Natural killer cell (primary cell): ENCODE measurements at regions not wholly inside any gene's neighbourhood (a gene's known extent, or its start where the extent isn't known, plus 50 kb on each side); places are given as distances from the start of the nearest gene placed in this dataset.

ENCODE experiments used
- ATAC-seq, 3 donors: fragments of 150-1000 bp in 2 of 3; fragments of 200-7000 bp in 1 of 3; cut with Tn5 transposase; 1 replicate in 1 of 3; 2 replicates in 2 of 3; pipeline ENCODE4 v1.10.0; 2021; ENCODE audit warnings: mild to moderate bottlenecking in 2 of 3, moderate library complexity in 2 of 3
- DNase-seq, 2 donors: peaks; one replicate each; pipeline versions ENCODE4 v3.0.0 to v3.0.0-alpha.2; 2013 to 2021; ENCODE audit warnings: mixed read lengths in 1 of 2
- H3K27ac ChIP-seq: one replicate; pipeline ENCODE4 v1.5.1; 2013; ENCODE audit warnings: mild to moderate bottlenecking, low read length
- H3K27me3 ChIP-seq: one replicate; pipeline ENCODE4 v1.6.1; 2013; ENCODE audit warnings: low read length; ENCODE audit not compliant: control insufficient read depth, insufficient read depth
- H3K36me3 ChIP-seq: one replicate; pipeline ENCODE4 v1.6.1; 2013; ENCODE audit warnings: low read length; ENCODE audit not compliant: control insufficient read depth, insufficient read depth
- H3K4me1 ChIP-seq: one replicate; pipeline ENCODE4 v1.6.1; 2013; ENCODE audit warnings: low read length; ENCODE audit not compliant: control insufficient read depth, insufficient read depth
- H3K4me3 ChIP-seq: one replicate; pipeline ENCODE4 v1.5.1; 2013; ENCODE audit warnings: low read length
- H3K9me3 ChIP-seq: one replicate; pipeline ENCODE4 v1.6.1; 2013; ENCODE audit warnings: low read length; ENCODE audit not compliant: control insufficient read depth, insufficient read depth
- H3K27ac Mint-ChIP-seq, 2 donors: one replicate each; pipeline ENCODE4 v1.8.0; 2022; ENCODE audit warnings: mild to moderate bottlenecking in 2 of 2, mixed read lengths in 2 of 2, moderate library complexity in 1 of 2
- H3K27me3 Mint-ChIP-seq, 2 donors: one replicate each; pipeline ENCODE4 v1.8.0; 2022; ENCODE audit warnings: low read depth in 2 of 2, mixed read lengths in 2 of 2
- H3K36me3 Mint-ChIP-seq: one replicate; pipeline ENCODE4 v1.8.0; 2022; ENCODE audit warnings: mixed read lengths
- H3K4me1 Mint-ChIP-seq, 2 donors: one replicate each; pipeline ENCODE4 v1.8.0; 2022; ENCODE audit warnings: mixed read lengths in 2 of 2
- H3K4me3 Mint-ChIP-seq: one replicate; pipeline ENCODE4 v1.8.0; 2022; ENCODE audit warnings: mild to moderate bottlenecking, moderate library complexity, mixed read lengths
- H3K9me3 Mint-ChIP-seq, 2 donors: one replicate each; pipeline ENCODE4 v1.8.0; 2022; ENCODE audit warnings: mixed read lengths in 2 of 2
- WGBS: methylation state at CpG from one replicate; pipeline ENCODE4 v1.1.7; 2013; ENCODE audit warnings: missing lambda C conversion rate; ENCODE audit not compliant: insufficient coverage; 5-methylcytosine and 5-hydroxymethylcytosine counted together
- intact Hi-C: fragments of 100-400 bp; cut with micrococcal nuclease; formaldehyde crosslinking; loops from one replicate; pipeline ENCODE4 v1.14.2; 2022
- TF ChIP-seq, protein P1 (sequence below): fragments of 200-600 bp; IDR thresholded peaks from one replicate; pipeline ENCODE4 v1.8.0; 2022; ENCODE audit warnings: antibody characterized with exemption

DNA sequence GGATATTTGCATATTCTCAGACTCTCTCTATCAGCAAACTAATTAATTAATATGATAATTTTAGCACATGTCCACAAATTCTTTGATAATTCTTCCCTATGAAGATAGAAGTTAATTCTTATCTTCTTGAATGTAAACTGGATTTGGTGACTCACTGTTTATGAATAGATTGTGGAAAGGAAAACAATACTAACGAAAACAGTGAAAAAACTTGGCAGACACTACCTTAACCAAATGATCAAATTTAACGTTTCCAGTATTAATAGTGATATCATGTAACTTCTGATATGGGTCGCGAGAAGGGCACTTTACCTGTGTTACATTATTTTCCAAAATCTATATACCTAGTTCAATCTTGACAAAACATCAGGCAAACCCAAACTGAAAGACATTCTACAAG is 401.0 kb downstream of the SI start:
- Histone ChIP-seq H3K4me1 (no peaks in the 10 kb centered on the region), H3K27me3 (no peaks in the 10 kb centered on the region), H3K36me3 (no peaks in the 10 kb centered on the region), H3K4me3 (no peak overlapping the region), H3K27ac (no peak overlapping the region), H3K9me3 (no peaks in the 10 kb centered on the region)
- WGBS, result 86% methylated on average over 4 of the region's 4 CpGs
- no peak overlapping the region for H3K4me3 Mint-ChIP-seq
- peaks cover 10% of the 10 kb centered on the region for H3K36me3 Mint-ChIP-seq
- intact Hi-C loops, result no loop called here
- DNase-seq (no peak), ATAC-seq (no peak)
- no peaks in the 10 kb centered on the region for H3K27me3 Mint-ChIP-seq
- H3K27ac Mint-ChIP-seq, result no peak overlapping the region
- peaks cover 11 to 16% of the 10 kb centered on the region in 2 donors for H3K9me3 Mint-ChIP-seq
- TF ChIP-seq, protein P1, sequence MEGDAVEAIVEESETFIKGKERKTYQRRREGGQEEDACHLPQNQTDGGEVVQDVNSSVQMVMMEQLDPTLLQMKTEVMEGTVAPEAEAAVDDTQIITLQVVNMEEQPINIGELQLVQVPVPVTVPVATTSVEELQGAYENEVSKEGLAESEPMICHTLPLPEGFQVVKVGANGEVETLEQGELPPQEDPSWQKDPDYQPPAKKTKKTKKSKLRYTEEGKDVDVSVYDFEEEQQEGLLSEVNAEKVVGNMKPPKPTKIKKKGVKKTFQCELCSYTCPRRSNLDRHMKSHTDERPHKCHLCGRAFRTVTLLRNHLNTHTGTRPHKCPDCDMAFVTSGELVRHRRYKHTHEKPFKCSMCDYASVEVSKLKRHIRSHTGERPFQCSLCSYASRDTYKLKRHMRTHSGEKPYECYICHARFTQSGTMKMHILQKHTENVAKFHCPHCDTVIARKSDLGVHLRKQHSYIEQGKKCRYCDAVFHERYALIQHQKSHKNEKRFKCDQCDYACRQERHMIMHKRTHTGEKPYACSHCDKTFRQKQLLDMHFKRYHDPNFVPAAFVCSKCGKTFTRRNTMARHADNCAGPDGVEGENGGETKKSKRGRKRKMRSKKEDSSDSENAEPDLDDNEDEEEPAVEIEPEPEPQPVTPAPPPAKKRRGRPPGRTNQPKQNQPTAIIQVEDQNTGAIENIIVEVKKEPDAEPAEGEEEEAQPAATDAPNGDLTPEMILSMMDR, result no peak
- no peaks in the 10 kb centered on the region for H3K4me1 Mint-ChIP-seq

DNA sequence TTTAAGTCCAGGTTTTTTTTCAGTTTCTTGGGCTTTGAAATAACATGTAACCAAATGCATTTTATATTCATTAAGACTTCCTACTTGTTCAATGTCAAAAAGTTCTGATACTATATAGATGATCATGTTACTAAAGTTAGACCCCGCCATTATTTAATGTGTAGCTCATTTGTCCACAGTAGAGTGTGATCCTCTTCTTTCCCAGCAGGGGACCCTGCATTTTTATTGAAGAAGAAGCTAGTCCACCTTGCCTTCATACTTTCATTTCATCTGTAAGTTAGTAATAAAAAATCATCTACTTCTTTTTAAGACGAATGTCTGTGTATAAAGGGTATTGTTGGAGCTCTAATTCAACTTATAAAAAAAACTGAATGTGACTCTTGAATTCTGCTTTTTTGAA is 404.6 kb downstream of the SI start:
- 100% methylated on average over 1 of the region's 2 CpGs for WGBS
- TF ChIP-seq, protein P1, result no peak

DNA sequence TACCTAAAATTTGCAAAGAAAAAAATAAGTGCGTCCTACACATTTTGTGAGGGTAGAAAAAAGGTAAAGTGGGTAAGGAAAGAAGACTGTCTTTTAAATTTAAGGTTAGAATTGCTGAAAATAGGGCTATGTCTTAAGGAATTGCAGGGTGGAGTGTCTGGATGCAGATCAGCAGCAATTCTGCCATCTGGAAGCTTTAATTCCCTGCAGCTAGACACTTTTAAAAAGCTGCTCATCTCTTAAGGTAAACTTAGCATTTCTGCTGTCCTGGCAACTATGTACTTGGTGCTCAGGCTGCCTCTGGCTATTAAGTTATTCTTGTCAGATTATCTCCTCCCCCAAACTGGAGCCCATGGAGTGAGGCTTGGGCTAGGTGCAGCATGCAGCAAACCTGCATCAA is 420.2 kb downstream of the SI start:
- Histone ChIP-seq H3K4me1 (no peaks in the 10 kb centered on the region), H3K9me3 (no peaks in the 10 kb centered on the region), H3K4me3 (no peak overlapping the region), H3K27ac (no peak overlapping the region), H3K36me3 (no peaks in the 10 kb centered on the region), H3K27me3 (no peaks in the 10 kb centered on the region)
- H3K4me1 Mint-ChIP-seq, result no peaks in the 10 kb centered on the region
- WGBS, result 81% methylated on average over 1 of the region's 1 CpG
- ATAC-seq, result no peak
- TF ChIP-seq, protein P1, result no peak
- intact Hi-C loops, result no loop called here
- no peaks in the 10 kb centered on the region for H3K36me3 Mint-ChIP-seq
- DNase-seq, result no peak
- H3K9me3 Mint-ChIP-seq, result peaks cover 6 to 8% of the 10 kb centered on the region in 2 donors
- H3K27ac Mint-ChIP-seq, result no peak overlapping the region
- H3K27me3 Mint-ChIP-seq, result no peaks in the 10 kb centered on the region
- H3K4me3 Mint-ChIP-seq, result no peak overlapping the region

More for the DNA sequence above, 404.6 kb downstream of the SI start:
- Histone ChIP-seq H3K27me3 (no peaks in the 10 kb centered on the region), H3K27ac (no peak overlapping the region), H3K36me3 (no peaks in the 10 kb centered on the region), H3K4me3 (no peak overlapping the region), H3K9me3 (no peaks in the 10 kb centered on the region), H3K4me1 (no peaks in the 10 kb centered on the region)
- intact Hi-C loops, result no loop called here
- peaks cover 6 to 13% of the 10 kb centered on the region in 2 donors for H3K9me3 Mint-ChIP-seq
- H3K4me1 Mint-ChIP-seq, result no peaks in the 10 kb centered on the region
- H3K27ac Mint-ChIP-seq, result no peak overlapping the region
- no peak for DNase-seq
- H3K4me3 Mint-ChIP-seq, result no peak overlapping the region
- H3K27me3 Mint-ChIP-seq, result no peaks in the 10 kb centered on the region
- H3K36me3 Mint-ChIP-seq, result peaks cover 12% of the 10 kb centered on the region
- ATAC-seq, result no peak

DNA sequence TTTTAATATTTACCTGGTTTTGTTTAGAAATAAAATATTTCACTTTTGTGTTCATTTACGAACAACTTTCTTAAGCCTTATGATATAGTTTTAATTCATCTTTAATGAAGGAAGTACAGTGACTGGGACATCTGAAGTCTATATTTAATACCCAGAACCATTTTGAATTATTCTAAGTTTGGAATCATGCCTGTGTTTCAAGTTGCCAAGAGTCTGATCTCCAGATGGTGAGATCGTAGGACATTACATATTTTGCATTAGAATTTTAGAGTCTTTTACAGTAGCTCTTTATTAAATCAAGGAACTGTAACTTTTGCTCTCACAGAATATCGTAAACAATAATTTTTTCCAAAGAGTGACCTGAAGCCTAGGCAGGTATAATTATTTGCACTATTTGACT is 420.7 kb downstream of the SI start:
- Mint-ChIP-seq H3K27me3 (no peaks in the 10 kb centered on the region), H3K27ac (no peak overlapping the region), H3K4me1 (no peaks in the 10 kb centered on the region), H3K9me3 (peaks cover 3 to 8% of the 10 kb centered on the region in 2 donors), H3K4me3 (no peak overlapping the region), H3K36me3 (no peaks in the 10 kb centered on the region)
- Histone ChIP-seq H3K27me3 (no peaks in the 10 kb centered on the region), H3K27ac (no peak overlapping the region), H3K4me3 (no peak overlapping the region), H3K36me3 (no peaks in the 10 kb centered on the region), H3K4me1 (no peaks in the 10 kb centered on the region), H3K9me3 (no peaks in the 10 kb centered on the region)
- 75% methylated on average over 1 of the region's 3 CpGs for WGBS
- TF ChIP-seq, protein P1, result no peak
- ATAC-seq (no peak), DNase-seq (no peak)
- intact Hi-C loops, result no loop called here
